ENCODE measurements at regions not wholly inside any gene's neighbourhood (a gene's known extent, or its start where the extent isn't known, plus 50 kb on each side); places are given as distances from the start of the nearest gene placed in this dataset.

DNA sequence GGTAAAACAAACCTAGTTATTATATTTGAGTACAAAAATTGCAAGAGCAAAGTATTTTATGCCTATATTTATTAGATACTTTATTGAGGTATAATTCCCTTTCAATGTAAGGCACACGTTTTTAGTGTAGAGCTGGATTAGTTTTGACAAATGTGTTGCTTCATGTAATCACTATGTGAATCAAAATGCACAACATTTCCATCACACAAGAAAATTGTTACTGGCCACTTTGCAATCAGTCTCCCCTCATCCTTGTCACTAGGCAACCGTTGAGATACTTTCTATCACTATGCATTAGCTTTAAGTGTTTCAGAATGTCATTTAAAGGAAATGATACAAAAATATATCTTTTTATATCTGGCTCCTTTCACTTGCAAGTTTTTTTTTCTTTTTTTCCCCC, 531.0 kb downstream of the CCER1 start:
- H3K4me1 ChIP-seq = no peaks in the 10 kb centered on the region
- no peaks in the 10 kb centered on the region for H3K9me3 ChIP-seq
- no peak overlapping the region for H3K27ac ChIP-seq
- intact Hi-C loops (cut with DNase I; ENCODE audit: low total_unique reads) = no loop called here
- H3K4me3 ChIP-seq = no peak overlapping the region
- no peaks in the 10 kb centered on the region for H3K36me3 ChIP-seq
- TF ChIP-seq POLR2AphosphoS5 (IDR thresholded peaks at IDR 0.05) (no peak), CTCF (IDR thresholded peaks at IDR 0.05 in 8 of 11, conservative IDR thresholded peaks at IDR 0.05 in 3 of 11) (no peak)
- WGBS, 5 donors = 43 to 68% (median 53%) methylated on average over 2 of the region's 2 CpGs
- DNase-seq = no peak
- H3K27me3 ChIP-seq (replicated peaks in 1 of 7) = no peaks in the 10 kb centered on the region

DNA sequence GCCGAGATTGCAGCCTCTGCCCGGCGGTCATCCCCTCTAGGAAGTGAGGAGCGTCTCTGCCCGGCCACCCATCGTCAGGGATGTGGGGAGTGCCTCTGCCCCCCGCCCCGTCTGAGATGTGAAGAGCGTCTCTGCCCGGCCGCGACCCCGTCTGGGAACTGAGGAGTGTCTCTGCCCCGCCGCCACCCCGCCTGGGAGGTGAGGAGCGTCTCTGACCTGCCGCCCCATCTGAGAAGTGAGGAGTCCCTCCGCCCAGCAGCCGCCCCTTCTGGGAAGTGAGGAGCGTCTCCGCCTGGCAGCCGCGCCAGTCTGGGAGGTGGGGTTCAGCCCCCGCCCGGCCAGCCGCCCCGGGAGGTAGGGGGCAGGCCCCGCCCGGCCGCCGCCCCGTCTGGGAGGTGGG, 544.0 kb downstream of the CCER1 start:
- no peak overlapping the region for H3K27ac ChIP-seq
- WGBS, 5 donors = 90 to 98% (median 97%) methylated on average over 20 to 33 of the region's 33 CpGs
- DNase-seq = peak; percentile 64
- intact Hi-C loops (cut with DNase I; ENCODE audit: low total_unique reads) = no loop called here
- H3K36me3 ChIP-seq = no peaks in the 10 kb centered on the region
- no peak overlapping the region for H3K4me3 ChIP-seq
- H3K9me3 ChIP-seq = peaks cover 0 to 6% (median 1%) of the 10 kb centered on the region in 8 donors
- no peaks in the 10 kb centered on the region for H3K4me1 ChIP-seq
- no peak for TF ChIP-seq CTCF (IDR thresholded peaks at IDR 0.05 in 8 of 11, conservative IDR thresholded peaks at IDR 0.05 in 3 of 11)
- TF ChIP-seq POLR2A (IDR thresholded peaks at IDR 0.05) = no peak
- no peak for TF ChIP-seq POLR2AphosphoS5 (IDR thresholded peaks at IDR 0.05)
- H3K27me3 ChIP-seq (replicated peaks in 1 of 7) = no peaks in the 10 kb centered on the region

DNA sequence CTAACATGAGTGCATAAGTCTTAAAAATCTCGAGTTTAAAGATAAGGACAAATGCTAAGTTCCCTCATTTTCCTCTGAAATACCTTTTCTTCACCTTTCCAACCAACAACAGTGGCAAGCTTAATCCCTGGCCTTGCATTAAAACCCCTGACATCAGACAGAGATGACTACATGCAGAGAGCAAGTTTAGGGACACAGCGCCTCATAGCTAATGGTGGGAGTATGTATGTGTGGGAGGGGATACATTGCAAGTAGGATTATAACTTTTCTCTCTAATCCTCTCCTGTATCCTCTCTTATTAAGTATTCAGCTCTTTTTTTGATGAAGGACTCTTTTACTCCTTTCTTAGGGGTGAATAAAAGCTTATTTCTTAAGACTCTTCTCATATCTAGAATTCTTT, 547.1 kb downstream of the CCER1 start:
- Histone ChIP-seq H3K9me3 (no peaks in the 10 kb centered on the region), H3K36me3 (no peaks in the 10 kb centered on the region), H3K4me3 (no peak overlapping the region), H3K4me1 (no peaks in the 10 kb centered on the region), H3K27me3 (replicated peaks in 1 of 7) (no peaks in the 10 kb centered on the region), H3K27ac (no peak overlapping the region)
- TF ChIP-seq CTCF (IDR thresholded peaks at IDR 0.05 in 8 of 11, conservative IDR thresholded peaks at IDR 0.05 in 3 of 11) (no peak), POLR2AphosphoS5 (IDR thresholded peaks at IDR 0.05) (no peak), POLR2A (IDR thresholded peaks at IDR 0.05) (no peak)
- intact Hi-C loops (cut with DNase I; ENCODE audit: low total_unique reads) = no loop called here
- no peak for DNase-seq
- WGBS, 5 donors = 66 to 74% (median 69%) methylated on average over 2 of the region's 2 CpGs

GRCh38 chr12:90404071-90404470, 550.9 kb downstream of the CCER1 start:
- H3K36me3 ChIP-seq = no peaks in the 10 kb centered on the region
- no peaks in the 10 kb centered on the region for H3K9me3 ChIP-seq
- intact Hi-C loops (cut with DNase I; ENCODE audit: low total_unique reads) = no loop called here
- H3K4me3 ChIP-seq = no peak overlapping the region
- TF ChIP-seq POLR2AphosphoS5 (IDR thresholded peaks at IDR 0.05) (no peak), CTCF (IDR thresholded peaks at IDR 0.05 in 8 of 11, conservative IDR thresholded peaks at IDR 0.05 in 3 of 11) (no peak), POLR2A (IDR thresholded peaks at IDR 0.05) (no peak)
- H3K4me1 ChIP-seq = no peaks in the 10 kb centered on the region
- no peak overlapping the region for H3K27ac ChIP-seq
- H3K27me3 ChIP-seq (replicated peaks in 1 of 7) = no peaks in the 10 kb centered on the region
- DNase-seq = no peak

Measured in spleen (tissue), 11 donors.